Ovary (tissue), 7 donors: ENCODE measurements at regions not wholly inside any gene's neighbourhood (a gene's known extent, or its start where the extent isn't known, plus 50 kb on each side); places are given as distances from the start of the nearest gene placed in this dataset.

Experiments used
- DNase-seq, 5 donors: peaks; one replicate each; pipeline ENCODE4 v3.0.0-alpha.2; 2019 to 2020
- H3K27ac ChIP-seq, 2 donors: fragments of 200-600 bp; one replicate each; pipeline versions ENCODE4 v1.5.1 to v1.8.0; 2019 to 2022
- H3K27me3 ChIP-seq: fragments of 200-600 bp; one replicate; pipeline ENCODE4 v1.8.0; 2022
- H3K36me3 ChIP-seq: fragments of 200-600 bp; sonication (generic); one replicate; pipeline ENCODE4 v1.5.1; 2019
- H3K4me1 ChIP-seq: one replicate; pipeline ENCODE4 v1.8.1; 2013; ENCODE audit warnings: mild to moderate bottlenecking, moderate library complexity; ENCODE audit not compliant: insufficient read depth
- H3K4me3 ChIP-seq: fragments of 200-600 bp; sonication (generic); one replicate; pipeline ENCODE4 v1.5.1; 2017
- H3K9me3 ChIP-seq, 2 donors: fragments of 200-600 bp in 1 of 2; sonication (generic) in 1 of 2; one replicate each; pipeline versions ENCODE4 v1.5.1 to v1.8.1; 2013 to 2019; ENCODE audit warnings: mild to moderate bottlenecking in 1 of 2, moderate library complexity in 1 of 2
- CTCF ChIP-seq, 3 donors: fragments of 450-650 bp in 2 of 3; fragments of 200-600 bp in 1 of 3; IDR thresholded peaks; one replicate each; pipeline versions ENCODE4 v1.5.1 to v1.8.0; 2016 to 2022; ENCODE audit warnings: antibody characterized with exemption in 3 of 3, mild to moderate bottlenecking in 1 of 3
- EP300 ChIP-seq: sonication (generic); formaldehyde crosslinking; IDR thresholded peaks from one replicate; pipeline ENCODE4 v1.6.1; 2017; ENCODE audit warnings: antibody characterized with exemption
- POLR2A ChIP-seq: fragments of 450-650 bp; IDR thresholded peaks from one replicate; pipeline ENCODE4 v1.6.1; 2017; ENCODE audit warnings: antibody characterized with exemption, mild to moderate bottlenecking, moderate library complexity
- WGBS, 3 donors: extraction: QIAGEN DNeasy Blood & Tissue Kit in 1 of 3; methylation state at CpG; one replicate each; pipeline versions ENCODE4 v1.1.5 to v1.1.7; 2013 to 2017; 5-methylcytosine and 5-hydroxymethylcytosine counted together
- intact Hi-C, 4 donors: fragments of 100-400 bp; cut with DNase I; formaldehyde crosslinking; loops; one replicate each; pipeline versions ENCODE4 v1.11.0 to v1.15.1; 2022 to 2023
- donor health status: DM: no; HTN: no; CAD: no; lungs with moderate emphysema.
- donor health status: DM: no; HTN: no; CAD: no.
- donor health status: Bipolar disorder and iron deficiency.
- donor health status: DM: no; HTN: no; CAD: no.
- donor health status: DM: yes; HTN: yes; CAD: no.

DNA sequence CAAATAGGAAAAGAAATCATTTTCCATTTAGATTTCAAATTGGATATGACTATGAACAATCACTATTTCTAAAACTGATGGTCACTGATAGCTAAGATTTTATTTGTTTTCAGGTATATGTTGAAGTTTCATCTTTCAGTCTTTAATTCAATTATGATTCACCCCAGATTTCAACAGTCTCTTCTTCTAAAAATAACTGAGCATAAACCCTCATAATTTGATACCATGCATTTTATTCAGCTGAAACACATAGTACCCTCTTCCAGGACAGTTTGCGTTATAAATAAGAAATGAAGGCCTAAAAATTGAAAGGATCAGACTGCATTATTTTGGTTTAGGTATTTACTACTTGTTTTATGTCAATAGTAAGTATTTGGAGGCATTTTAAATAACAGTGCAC, 428.5 kb upstream of the NBEA start:
- no peaks in the 10 kb centered on the region for H3K4me1 ChIP-seq
- H3K4me3 ChIP-seq, result no peak overlapping the region
- H3K27ac ChIP-seq, result no peak overlapping the region
- H3K36me3 ChIP-seq, result no peaks in the 10 kb centered on the region
- no peaks in the 10 kb centered on the region for H3K9me3 ChIP-seq
- H3K27me3 ChIP-seq, result no peaks in the 10 kb centered on the region
- no peak for TF ChIP-seq EP300
- TF ChIP-seq POLR2A, result no peak
- no peak for TF ChIP-seq CTCF (IDR thresholded peaks at IDR 0.05)
- DNase-seq, result no peak
- WGBS, 3 donors, result 92 to 98% (median 94%) methylated on average over 1 of the region's 1 CpG
- intact Hi-C loops, result no loop called here

- Histone ChIP-seq H3K4me1 (no peaks in the 10 kb centered on the region), H3K9me3 (no peaks in the 10 kb centered on the region), H3K27me3 (no peaks in the 10 kb centered on the region), H3K36me3 (no peaks in the 10 kb centered on the region), H3K27ac (no peak overlapping the region), H3K4me3 (no peak overlapping the region)
- no peak for DNase-seq
- TF ChIP-seq CTCF (IDR thresholded peaks at IDR 0.05) (no peak), EP300 (no peak)
- WGBS, 3 donors, result 89 to 92% (median 89%) methylated on average over 3 of the region's 3 CpGs
- intact Hi-C loops, result no loop called here
Measured at GRCh38 chr13:34515201-34515600, 426.9 kb upstream of the NBEA start.

- Histone ChIP-seq H3K27ac (no peak overlapping the region), H3K27me3 (no peaks in the 10 kb centered on the region), H3K9me3 (no peaks in the 10 kb centered on the region), H3K36me3 (no peaks in the 10 kb centered on the region), H3K4me3 (no peak overlapping the region), H3K4me1 (no peaks in the 10 kb centered on the region)
- no peak for TF ChIP-seq EP300
- no peak for TF ChIP-seq CTCF (IDR thresholded peaks at IDR 0.05)
- TF ChIP-seq POLR2A, result no peak
- DNase-seq, result no peak
- 55 to 67% (median 60%) methylated on average over 5 of the region's 5 CpGs for WGBS, 3 donors
- intact Hi-C loops, result no loop called here
Measured at GRCh38 chr13:34521171-34521570, 420.9 kb upstream of the NBEA start.

DNA sequence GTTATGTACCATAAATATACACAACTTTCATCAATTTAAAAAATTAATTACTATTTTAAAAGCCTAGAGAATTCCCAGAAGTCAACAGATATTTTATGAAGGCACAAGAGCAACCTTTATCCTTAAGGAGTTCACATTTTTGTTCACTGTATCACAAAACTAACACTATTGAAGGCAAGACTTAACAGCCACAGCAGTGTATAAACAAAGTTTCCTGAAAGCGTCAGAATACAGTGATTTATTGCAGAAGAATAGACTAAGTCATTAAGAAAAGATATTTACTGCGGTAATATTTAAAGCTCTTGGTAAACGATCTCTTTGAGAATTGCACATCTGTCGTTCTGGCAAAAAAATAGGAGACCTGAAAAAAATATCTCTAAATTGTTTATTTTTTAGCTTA, 419.3 kb upstream of the NBEA start:
- Histone ChIP-seq H3K36me3 (no peaks in the 10 kb centered on the region), H3K27ac (no peak overlapping the region), H3K4me3 (no peak overlapping the region), H3K4me1 (no peaks in the 10 kb centered on the region), H3K9me3 (no peaks in the 10 kb centered on the region), H3K27me3 (no peaks in the 10 kb centered on the region)
- intact Hi-C loops, result no loop called here
- TF ChIP-seq POLR2A, result no peak
- TF ChIP-seq EP300, result no peak
- TF ChIP-seq CTCF (IDR thresholded peaks at IDR 0.05), result no peak
- WGBS, 3 donors, result 24 to 39% (median 32%) methylated on average over 4 of the region's 4 CpGs
- no peak for DNase-seq

GRCh38 chr13:34523406-34523805, 418.7 kb upstream of the NBEA start:
- DNase-seq, result no peak

More at GRCh38 chr13:34523406-34523805, 418.7 kb upstream of the NBEA start:
- no peak for TF ChIP-seq CTCF (IDR thresholded peaks at IDR 0.05)
- TF ChIP-seq EP300, result no peak
- TF ChIP-seq POLR2A, result no peak
- Histone ChIP-seq H3K4me1 (no peaks in the 10 kb centered on the region), H3K9me3 (no peaks in the 10 kb centered on the region), H3K36me3 (no peaks in the 10 kb centered on the region), H3K27ac (no peak overlapping the region), H3K4me3 (no peak overlapping the region), H3K27me3 (no peaks in the 10 kb centered on the region)
- intact Hi-C loops, result no loop called here
- 16 to 28% (median 22%) methylated on average over 3 of the region's 3 CpGs for WGBS, 3 donors
